ENCODE measurements at regions not wholly inside any gene's neighbourhood (a gene's known extent, or its start where the extent isn't known, plus 50 kb on each side); places are given as distances from the start of the nearest gene placed in this dataset.

GRCh38 chr11:116539836-116540418 lies 232.9 kb downstream of the BUD13 start:
- 44% methylated on average over 2 of the region's 2 CpGs for WGBS (ENCODE audit: insufficient coverage)
- Histone ChIP-seq H3K36me3 (ENCODE audit: control insufficient read depth, insufficient read depth, low read length) (no peaks in the 10 kb centered on the region), H3K27ac (ENCODE audit: low read depth, low read length) (no peak overlapping the region), H3K4me3 (ENCODE audit: low read depth, low read length) (no peak overlapping the region), H3K27me3 (ENCODE audit: control insufficient read depth, insufficient read depth, low read length) (no peaks in the 10 kb centered on the region), H3K4me1 (ENCODE audit: control insufficient read depth, insufficient read depth, low read length) (peaks cover 17% of the 10 kb centered on the region), H3K9me3 (ENCODE audit: control insufficient read depth, insufficient read depth, low read length) (no peaks in the 10 kb centered on the region)
- peak in 2 of 6 donors; percentile 36 to 78 for DNase-seq (ENCODE audit: low read depth in 4 of 6, low spot score in 6 of 6)

- no peaks in the 10 kb centered on the region for H3K27me3 ChIP-seq (ENCODE audit: control insufficient read depth, insufficient read depth, low read length)
- no peak for DNase-seq (ENCODE audit: low read depth in 4 of 6, low spot score in 6 of 6)
- no peaks in the 10 kb centered on the region for H3K36me3 ChIP-seq (ENCODE audit: control insufficient read depth, insufficient read depth, low read length)
- peaks cover 24% of the 10 kb centered on the region for H3K4me1 ChIP-seq (ENCODE audit: control insufficient read depth, insufficient read depth, low read length)
- no peak overlapping the region for H3K4me3 ChIP-seq (ENCODE audit: low read depth, low read length)
- H3K9me3 ChIP-seq (ENCODE audit: control insufficient read depth, insufficient read depth, low read length), result no peaks in the 10 kb centered on the region
- 86% methylated on average over 4 of the region's 4 CpGs for WGBS (ENCODE audit: insufficient coverage)
- no peak overlapping the region for H3K27ac ChIP-seq (ENCODE audit: low read depth, low read length)
Observed at GRCh38 chr11:116539211-116539610, 233.6 kb downstream of the BUD13 start.

- 58% methylated on average over 2 of the region's 3 CpGs for WGBS (ENCODE audit: insufficient coverage)
Observed at GRCh38 chr11:116538677-116539076, 234.1 kb downstream of the BUD13 start.

GRCh38 chr11:116537709-116538108 lies 235.1 kb downstream of the BUD13 start:
- Histone ChIP-seq H3K27ac (ENCODE audit: low read depth, low read length) (no peak overlapping the region), H3K9me3 (ENCODE audit: control insufficient read depth, insufficient read depth, low read length) (no peaks in the 10 kb centered on the region), H3K4me3 (ENCODE audit: low read depth, low read length) (no peak overlapping the region), H3K4me1 (ENCODE audit: control insufficient read depth, insufficient read depth, low read length) (peaks cover 34% of the 10 kb centered on the region), H3K36me3 (ENCODE audit: control insufficient read depth, insufficient read depth, low read length) (no peaks in the 10 kb centered on the region), H3K27me3 (ENCODE audit: control insufficient read depth, insufficient read depth, low read length) (no peaks in the 10 kb centered on the region)
- 97% methylated on average over 11 of the region's 11 CpGs for WGBS (ENCODE audit: insufficient coverage)
- no peak for DNase-seq (ENCODE audit: low read depth in 4 of 6, low spot score in 6 of 6)

More at GRCh38 chr11:116538677-116539076, 234.1 kb downstream of the BUD13 start:
- peaks cover 28% of the 10 kb centered on the region for H3K4me1 ChIP-seq (ENCODE audit: control insufficient read depth, insufficient read depth, low read length)
- no peaks in the 10 kb centered on the region for H3K27me3 ChIP-seq (ENCODE audit: control insufficient read depth, insufficient read depth, low read length)
- DNase-seq (ENCODE audit: low read depth in 4 of 6, low spot score in 6 of 6), result peak in 1 of 6 donors; percentile 52
- no peak overlapping the region for H3K4me3 ChIP-seq (ENCODE audit: low read depth, low read length)
- no peaks in the 10 kb centered on the region for H3K9me3 ChIP-seq (ENCODE audit: control insufficient read depth, insufficient read depth, low read length)
- H3K36me3 ChIP-seq (ENCODE audit: control insufficient read depth, insufficient read depth, low read length), result no peaks in the 10 kb centered on the region
- no peak overlapping the region for H3K27ac ChIP-seq (ENCODE audit: low read depth, low read length)

- DNase-seq (ENCODE audit: low read depth in 4 of 6, low spot score in 6 of 6), result no peak
- no peaks in the 10 kb centered on the region for H3K9me3 ChIP-seq (ENCODE audit: control insufficient read depth, insufficient read depth, low read length)
- peaks cover 34% of the 10 kb centered on the region for H3K4me1 ChIP-seq (ENCODE audit: control insufficient read depth, insufficient read depth, low read length)
- H3K27me3 ChIP-seq (ENCODE audit: control insufficient read depth, insufficient read depth, low read length), result peaks cover 2% of the 10 kb centered on the region
- H3K4me3 ChIP-seq (ENCODE audit: low read depth, low read length), result no peak overlapping the region
- no peaks in the 10 kb centered on the region for H3K36me3 ChIP-seq (ENCODE audit: control insufficient read depth, insufficient read depth, low read length)
- H3K27ac ChIP-seq (ENCODE audit: low read depth, low read length), result no peak overlapping the region
- WGBS (ENCODE audit: insufficient coverage), result 100% methylated on average over 1 of the region's 10 CpGs
Observed at GRCh38 chr11:116537121-116537520, 235.7 kb downstream of the BUD13 start.

- Histone ChIP-seq H3K4me1 (ENCODE audit: control insufficient read depth, insufficient read depth, low read length) (peaks cover 34% of the 10 kb centered on the region), H3K27me3 (ENCODE audit: control insufficient read depth, insufficient read depth, low read length) (peaks cover 2% of the 10 kb centered on the region), H3K36me3 (ENCODE audit: control insufficient read depth, insufficient read depth, low read length) (no peaks in the 10 kb centered on the region), H3K4me3 (ENCODE audit: low read depth, low read length) (no peak overlapping the region), H3K27ac (ENCODE audit: low read depth, low read length) (no peak overlapping the region), H3K9me3 (ENCODE audit: control insufficient read depth, insufficient read depth, low read length) (peaks cover under 1% of the 10 kb centered on the region)
- no peak for DNase-seq (ENCODE audit: low read depth in 4 of 6, low spot score in 6 of 6)
- 97% methylated on average over 3 of the region's 3 CpGs for WGBS (ENCODE audit: insufficient coverage)
Observed at GRCh38 chr11:116536416-116536815, 236.4 kb downstream of the BUD13 start.

- H3K4me1 ChIP-seq (ENCODE audit: control insufficient read depth, insufficient read depth, low read length), result peaks cover 34% of the 10 kb centered on the region
- peak in 1 of 6 donors; percentile 64 for DNase-seq (ENCODE audit: low read depth in 4 of 6, low spot score in 6 of 6)
- no peak overlapping the region for H3K27ac ChIP-seq (ENCODE audit: low read depth, low read length)
- 66% methylated on average over 8 of the region's 9 CpGs for WGBS (ENCODE audit: insufficient coverage)
- H3K4me3 ChIP-seq (ENCODE audit: low read depth, low read length), result no peak overlapping the region
- H3K27me3 ChIP-seq (ENCODE audit: control insufficient read depth, insufficient read depth, low read length), result peaks cover 2% of the 10 kb centered on the region
- peaks cover 4% of the 10 kb centered on the region for H3K9me3 ChIP-seq (ENCODE audit: control insufficient read depth, insufficient read depth, low read length)
- no peaks in the 10 kb centered on the region for H3K36me3 ChIP-seq (ENCODE audit: control insufficient read depth, insufficient read depth, low read length)
Observed at GRCh38 chr11:116535994-116536393, 236.8 kb downstream of the BUD13 start.

GRCh38 chr11:116535120-116535519 lies 237.7 kb downstream of the BUD13 start:
- Histone ChIP-seq H3K4me3 (ENCODE audit: low read depth, low read length) (no peak overlapping the region), H3K27ac (ENCODE audit: low read depth, low read length) (no peak overlapping the region), H3K4me1 (ENCODE audit: control insufficient read depth, insufficient read depth, low read length) (peaks cover 34% of the 10 kb centered on the region), H3K36me3 (ENCODE audit: control insufficient read depth, insufficient read depth, low read length) (no peaks in the 10 kb centered on the region), H3K9me3 (ENCODE audit: control insufficient read depth, insufficient read depth, low read length) (peaks cover 6% of the 10 kb centered on the region), H3K27me3 (ENCODE audit: control insufficient read depth, insufficient read depth, low read length) (peaks cover 2% of the 10 kb centered on the region)
- 94% methylated on average over 8 of the region's 9 CpGs for WGBS (ENCODE audit: insufficient coverage)
- DNase-seq (ENCODE audit: low read depth in 4 of 6, low spot score in 6 of 6), result no peak

- no peaks in the 10 kb centered on the region for H3K36me3 ChIP-seq (ENCODE audit: control insufficient read depth, insufficient read depth, low read length)
- H3K4me3 ChIP-seq (ENCODE audit: low read depth, low read length), result no peak overlapping the region
- no peak overlapping the region for H3K27ac ChIP-seq (ENCODE audit: low read depth, low read length)
- peaks cover 34% of the 10 kb centered on the region for H3K4me1 ChIP-seq (ENCODE audit: control insufficient read depth, insufficient read depth, low read length)
- 93% methylated on average over 3 of the region's 14 CpGs for WGBS (ENCODE audit: insufficient coverage)
- DNase-seq (ENCODE audit: low read depth in 4 of 6, low spot score in 6 of 6), result peak in 1 of 6 donors; percentile 23
- H3K9me3 ChIP-seq (ENCODE audit: control insufficient read depth, insufficient read depth, low read length), result peaks cover 6% of the 10 kb centered on the region
- H3K27me3 ChIP-seq (ENCODE audit: control insufficient read depth, insufficient read depth, low read length), result peaks cover 6% of the 10 kb centered on the region
Observed at GRCh38 chr11:116534270-116534975, 238.4 kb downstream of the BUD13 start.
